ENCODE measurements at regions not wholly inside any gene's neighbourhood (a gene's known extent, or its start where the extent isn't known, plus 50 kb on each side); places are given as distances from the start of the nearest gene placed in this dataset.
"Not testable (repeated sequence)": the region's sequence is repeated elsewhere in the genome, so short reads cannot be mapped to it uniquely, and the experiment has no call there.

DNA sequence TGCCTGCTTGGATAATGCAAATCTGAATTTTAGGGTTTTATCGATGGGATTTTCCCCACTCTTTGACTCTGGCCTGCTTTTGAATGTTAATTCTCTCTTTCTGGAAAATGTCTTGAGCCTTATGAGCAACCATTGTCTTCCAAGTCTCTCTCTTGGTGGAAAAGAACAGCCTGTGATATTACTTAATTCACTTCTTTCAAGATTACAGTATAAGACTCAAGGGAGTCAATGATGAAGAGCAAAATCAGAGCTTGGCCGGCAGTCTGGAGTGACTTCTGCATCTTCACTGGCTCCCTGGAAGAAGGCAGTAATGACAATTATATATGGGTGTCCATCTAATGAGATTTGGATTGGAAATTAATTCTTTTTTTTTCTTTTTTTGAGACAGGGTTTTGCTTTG is 122.9 kb upstream of the ZEB2 start:
- DNase-seq = no peak

DNA sequence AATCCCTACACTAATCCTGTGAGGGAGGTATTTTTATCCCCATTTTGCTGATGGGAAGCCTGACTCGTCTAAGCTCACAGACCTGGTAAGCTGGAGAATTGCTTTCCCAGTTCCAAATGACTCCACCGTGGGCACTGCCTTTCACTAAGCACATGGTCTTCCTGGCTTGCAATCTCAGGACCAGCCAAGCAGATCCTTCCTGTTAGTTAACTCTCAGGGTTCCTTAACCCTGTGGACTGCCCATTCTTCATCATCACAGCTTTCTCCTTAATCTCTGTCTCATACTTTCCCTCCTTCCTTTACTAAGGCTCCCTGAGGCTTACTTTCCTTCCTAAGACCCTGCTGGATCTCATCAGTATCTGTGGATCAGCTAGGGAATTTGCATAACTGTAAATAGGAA is 122.2 kb upstream of the ZEB2 start:
- no peak for DNase-seq

DNA sequence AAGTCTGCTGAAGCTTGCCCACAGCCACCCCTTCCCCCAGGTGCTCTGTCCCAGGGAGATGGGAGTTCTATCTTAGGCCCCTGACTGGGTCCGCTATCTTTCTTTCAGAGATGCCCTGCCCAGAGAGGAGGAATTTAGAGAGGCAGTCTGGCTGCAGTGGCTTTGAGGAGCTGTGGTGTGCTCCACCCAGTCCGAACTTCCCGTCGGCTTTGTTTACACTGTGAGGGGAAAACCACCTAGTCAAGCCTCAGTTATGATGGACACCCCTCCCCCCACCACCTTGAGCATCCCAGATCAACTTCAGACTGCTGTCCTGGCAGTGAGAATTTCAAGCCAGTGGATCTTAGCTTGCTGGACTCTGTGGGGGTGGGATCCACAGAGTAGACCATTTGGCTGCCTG is 118.3 kb upstream of the ZEB2 start:
- DNase-seq = not testable (repeated sequence)

GRCh38 chr2:144636860-144637259 is 116.9 kb upstream of the ZEB2 start:
- DNase-seq = not testable (repeated sequence)

DNA sequence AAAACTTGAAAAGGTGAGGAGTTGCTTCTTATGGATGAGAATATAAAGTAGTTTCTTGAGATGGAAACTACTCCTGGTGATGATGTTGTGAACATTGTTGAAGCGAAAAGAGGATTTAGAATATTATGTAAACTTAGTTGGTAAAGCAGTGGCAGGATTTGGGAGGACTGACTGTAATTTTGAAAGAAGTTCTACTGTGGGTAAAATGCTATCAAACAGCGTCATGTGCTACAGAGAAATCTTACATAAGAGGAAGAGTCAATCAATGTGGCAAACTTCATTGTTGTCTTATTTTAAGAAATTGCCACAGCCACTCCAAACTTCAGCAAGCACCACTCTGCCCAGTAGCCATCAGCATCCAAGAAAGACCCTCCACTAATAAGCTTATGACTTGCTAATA is 112.9 kb upstream of the ZEB2 start:
- no peak for DNase-seq

GRCh38 chr2:144631636-144632035 is 111.7 kb upstream of the ZEB2 start:
- no peak for DNase-seq

DNA sequence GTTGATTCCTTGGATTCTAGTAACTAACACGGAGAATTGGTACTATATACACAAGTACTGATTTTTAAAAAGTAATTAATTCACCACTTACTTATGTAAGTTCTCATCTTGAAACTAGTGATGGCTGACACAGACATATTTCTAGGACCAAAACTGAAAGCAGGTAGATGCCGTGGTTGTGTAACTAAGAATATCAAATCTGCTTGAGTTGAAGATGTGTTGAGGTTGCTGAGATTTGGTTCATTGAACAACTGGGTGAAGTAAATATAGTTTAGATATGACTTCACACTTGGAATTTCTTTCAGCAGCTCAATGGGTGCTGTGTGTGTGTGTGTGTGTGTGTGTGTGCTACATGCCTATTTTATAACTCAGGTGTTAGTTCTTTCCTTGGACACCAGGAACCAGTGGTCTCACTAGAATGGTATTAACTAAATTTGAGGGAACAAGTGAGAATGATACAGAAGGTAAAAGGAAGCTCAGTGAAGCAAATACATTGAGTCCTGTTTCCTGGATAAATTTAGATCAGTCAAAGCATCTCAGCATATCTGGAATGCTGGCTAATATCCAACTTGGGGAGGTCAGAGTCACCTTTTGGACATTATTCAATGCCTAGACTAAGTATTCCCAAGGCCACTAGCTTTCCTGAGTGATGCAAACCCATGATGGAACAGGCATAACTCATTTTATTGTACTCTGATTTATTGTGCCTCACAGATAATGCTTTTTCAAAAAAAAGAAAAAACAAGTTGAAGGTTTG is 110.7 kb upstream of the ZEB2 start:
- DNase-seq = no peak

GRCh38 chr2:144629935-144630334 is 110.0 kb upstream of the ZEB2 start:
- no peak for DNase-seq

DNA sequence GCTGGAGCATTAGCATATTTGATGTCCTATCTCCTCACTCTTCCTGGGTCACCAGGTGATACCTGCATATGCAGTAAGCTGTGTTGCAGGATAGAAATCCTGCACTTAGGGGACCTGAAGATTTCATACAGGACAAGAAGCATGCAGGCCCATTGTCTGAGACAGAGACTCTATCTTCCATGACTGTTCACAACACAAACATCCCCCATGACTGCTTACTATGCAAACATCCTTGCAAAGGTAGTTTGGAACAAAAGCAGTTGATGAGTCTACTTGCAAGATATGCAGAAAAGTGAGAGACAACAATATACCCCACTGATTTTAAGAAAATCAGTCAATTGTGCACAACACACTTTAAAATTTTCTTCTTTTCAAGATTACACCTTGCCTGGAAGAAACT is 108.6 kb upstream of the ZEB2 start:
- no peak for DNase-seq

DNA sequence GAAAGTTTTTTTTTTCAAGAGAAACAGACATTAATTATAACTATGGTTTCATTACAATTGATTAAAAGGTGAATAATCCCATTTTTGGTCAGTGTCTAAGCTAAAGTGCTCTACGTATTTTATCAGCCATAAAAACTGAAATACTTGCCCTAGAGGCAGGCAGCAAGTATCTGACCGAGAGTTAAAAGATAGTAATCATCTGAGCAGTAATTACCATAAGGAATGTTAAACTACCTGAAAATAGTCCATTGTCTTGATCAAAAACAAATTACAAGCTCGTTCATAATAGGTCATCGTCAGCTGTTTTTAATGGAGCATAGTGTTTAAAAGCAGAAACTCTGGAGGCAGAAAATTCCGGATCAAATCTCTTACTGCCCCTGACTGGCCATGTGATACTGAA is 105.7 kb upstream of the ZEB2 start:
- DNase-seq = no peak

DNA sequence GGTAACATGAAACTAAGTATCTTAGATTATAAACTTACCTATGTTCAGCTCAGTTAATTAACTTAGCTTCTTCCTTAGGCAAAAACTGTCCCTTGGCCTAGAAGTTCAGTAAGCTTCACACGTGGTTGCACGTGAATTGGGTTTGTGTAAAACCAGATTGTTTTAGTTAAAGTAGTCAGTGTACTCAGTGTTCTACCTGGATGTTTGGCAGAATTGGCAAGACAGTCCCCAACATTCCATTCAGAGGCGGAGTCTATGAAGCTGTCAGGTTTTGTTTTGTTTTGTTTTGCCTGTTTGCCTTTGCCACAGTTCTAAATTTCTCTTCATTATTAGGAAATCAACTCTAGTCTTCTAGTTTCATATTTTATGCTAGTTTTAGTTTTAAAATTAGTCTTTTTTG is 105.3 kb upstream of the ZEB2 start:
- no peak for DNase-seq

DNA sequence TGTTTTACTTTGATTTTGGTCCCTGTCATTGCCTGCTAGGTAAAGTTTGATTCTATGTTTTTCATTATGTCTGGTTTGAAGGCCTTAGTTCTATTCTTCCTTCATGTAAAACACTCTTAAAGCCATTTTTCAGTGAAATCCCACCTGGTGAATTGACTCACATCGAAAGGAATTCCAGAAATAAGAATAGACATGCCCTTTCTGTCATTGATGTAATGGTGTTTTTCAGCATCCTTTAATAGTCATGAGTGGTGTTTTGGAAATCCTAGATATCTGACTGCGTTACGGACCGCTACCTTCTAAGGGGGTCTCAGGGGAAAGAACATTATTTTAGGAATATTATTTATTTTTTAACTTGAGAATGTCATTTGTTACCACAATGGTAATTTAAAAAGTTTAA is 104.5 kb upstream of the ZEB2 start:
- DNase-seq = no peak

- not testable (repeated sequence) for DNase-seq
These were observed 102.5 kb upstream of the ZEB2 start for GRCh38 chr2:144622373-144622772.

GRCh38 chr2:144621266-144621665 is 101.3 kb upstream of the ZEB2 start:
- no peak for DNase-seq

DNA sequence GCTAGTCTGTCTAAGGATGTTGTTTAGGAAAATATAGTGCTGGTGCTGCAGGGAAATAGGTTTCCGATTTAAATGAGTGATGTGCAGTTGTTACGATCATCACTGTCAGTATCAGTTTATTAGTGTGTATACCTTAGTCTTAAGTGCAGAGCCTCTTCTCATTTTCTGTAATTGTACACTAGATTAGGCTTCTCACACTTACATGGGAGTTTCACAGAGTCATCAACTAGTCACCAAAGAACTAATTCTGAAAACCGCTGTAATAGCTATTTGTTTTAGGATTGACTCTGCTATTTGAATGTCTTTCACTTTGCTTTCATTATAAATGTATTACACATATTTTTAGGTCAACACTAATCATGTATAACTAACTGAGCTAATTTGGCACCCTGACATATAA is 99.8 kb upstream of the ZEB2 start:
- no peak for DNase-seq

GRCh38 chr2:144617171-144617570 is 97.3 kb upstream of the ZEB2 start:
- not testable (repeated sequence) for DNase-seq

- no peak for DNase-seq
These were observed 96.1 kb upstream of the ZEB2 start for GRCh38 chr2:144615866-144616565.

GRCh38 chr2:144607891-144608521 is 88.1 kb upstream of the ZEB2 start:
- DNase-seq = no peak

GRCh38 chr2:144607099-144607498 is 87.2 kb upstream of the ZEB2 start:
- DNase-seq = no peak

DNA sequence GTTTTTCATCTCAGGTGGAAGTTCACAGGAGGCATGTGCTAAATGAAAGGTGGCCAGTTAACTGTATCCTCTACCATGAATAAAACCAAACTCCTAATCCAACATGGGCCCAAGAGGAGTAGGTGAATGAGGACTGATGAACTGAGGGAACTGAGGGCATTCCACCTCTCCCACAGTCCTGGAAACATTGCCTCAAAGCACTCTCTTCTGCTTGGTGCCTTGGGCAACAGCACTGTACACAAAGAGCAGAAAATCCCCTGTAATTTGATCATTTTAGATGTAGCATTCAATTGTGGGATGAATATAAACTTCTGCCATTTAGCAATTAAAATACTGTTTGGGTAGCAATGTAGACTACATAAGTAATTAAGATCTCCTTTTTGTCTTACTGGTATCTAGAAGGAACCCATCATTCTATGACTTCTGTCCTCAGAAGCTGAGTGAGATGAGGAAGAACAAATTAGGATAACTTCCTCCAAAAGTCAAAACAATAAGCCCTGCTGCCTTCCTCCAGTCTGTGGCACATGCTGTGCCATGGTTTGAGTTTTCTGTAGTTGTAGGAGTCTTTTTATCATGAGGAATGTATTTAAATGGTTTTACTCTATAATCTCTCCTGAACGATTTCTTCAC is 86.7 kb upstream of the ZEB2 start:
- DNase-seq = no peak

DNA sequence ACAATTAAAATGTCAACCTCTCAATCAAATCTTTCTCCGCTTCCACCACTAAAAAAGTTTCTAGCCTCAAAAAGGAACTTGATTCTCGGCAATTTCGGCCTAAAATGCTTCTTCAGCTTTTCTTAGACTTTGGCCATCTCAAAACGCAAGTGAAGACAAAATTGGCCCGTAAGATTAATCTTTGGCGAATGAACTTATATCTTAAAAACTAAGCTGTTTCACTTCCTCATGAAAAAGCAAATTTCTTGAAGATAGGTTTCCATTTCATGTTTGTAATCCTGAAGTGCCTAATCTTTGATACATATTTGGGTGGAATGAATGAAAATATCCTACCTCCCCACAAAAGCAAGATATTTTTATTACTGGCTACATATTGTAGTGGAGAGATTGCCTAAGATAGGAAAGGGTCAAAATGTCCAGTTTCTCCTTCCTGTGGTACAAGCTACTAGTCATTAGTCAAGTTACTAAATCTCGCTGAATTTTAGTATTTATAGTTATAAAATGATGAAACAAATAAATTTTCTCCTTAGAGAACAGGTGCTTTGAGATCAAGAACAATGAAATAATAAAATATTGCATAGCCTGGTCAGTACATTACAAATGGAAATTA is 85.4 kb upstream of the ZEB2 start:
- DNase-seq = no peak

DNA sequence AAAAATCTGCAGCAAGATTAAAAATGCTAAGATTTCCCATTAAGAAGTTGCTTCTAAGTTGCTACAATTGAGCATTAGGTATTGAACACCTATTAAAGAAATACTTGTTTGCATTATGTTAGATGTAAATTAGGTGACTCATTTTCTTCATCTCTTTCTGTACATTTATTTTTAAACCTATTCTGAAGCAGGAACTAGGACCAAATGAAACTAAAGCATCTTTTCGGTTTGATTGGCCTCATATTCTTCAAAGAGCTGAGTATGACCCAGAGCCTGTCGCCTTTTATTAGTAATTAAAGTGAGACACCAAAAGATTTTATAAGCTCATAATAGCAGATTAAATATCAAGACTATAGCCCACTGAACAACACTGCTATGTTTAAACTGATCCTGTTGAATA is 83.4 kb upstream of the ZEB2 start:
- DNase-seq = no peak

- no peak for DNase-seq
These were observed 79.0 kb upstream of the ZEB2 start for GRCh38 chr2:144598906-144599305.
